HG03097 (cell line): ENCODE measurements at regions not wholly inside any gene's neighbourhood (a gene's known extent, or its start where the extent isn't known, plus 50 kb on each side); places are given as distances from the start of the nearest gene placed in this dataset.
"Not testable (repeated sequence)": the region's sequence is repeated elsewhere in the genome, so short reads cannot be mapped to it uniquely, and the experiment has no call there.

Experiments
- ATAC-seq: cut with Tn5 transposase; IDR thresholded peaks from one replicate; pipeline ENCODE4 v1.9.1; 2021; ENCODE audit not compliant: unreplicated experiment, low FRiP score

- ATAC-seq = no peak
Measured at GRCh38 chr11:25602959-25603358, 729.0 kb upstream of the ANO3 start.

DNA sequence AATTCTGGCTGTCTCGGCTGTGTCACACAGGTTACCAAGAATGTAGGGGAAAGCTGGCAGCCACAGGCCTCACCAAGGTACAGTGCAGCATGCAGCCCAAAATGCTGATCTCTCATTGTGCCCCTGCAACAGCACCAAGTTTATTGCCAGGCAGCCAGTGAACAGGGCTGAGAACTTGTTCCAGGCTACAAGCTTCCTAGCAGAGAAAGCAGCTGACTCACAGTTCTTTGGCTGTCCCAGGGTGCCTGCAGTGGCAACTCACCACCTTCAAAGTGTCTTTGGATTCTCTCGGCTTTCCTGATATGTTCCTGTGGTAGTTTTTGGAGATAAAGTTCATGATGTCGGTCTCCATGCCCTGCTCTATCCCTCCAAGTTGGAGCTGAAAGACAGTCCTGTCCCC, 719.1 kb upstream of the ANO3 start:
- ATAC-seq = no peak

DNA sequence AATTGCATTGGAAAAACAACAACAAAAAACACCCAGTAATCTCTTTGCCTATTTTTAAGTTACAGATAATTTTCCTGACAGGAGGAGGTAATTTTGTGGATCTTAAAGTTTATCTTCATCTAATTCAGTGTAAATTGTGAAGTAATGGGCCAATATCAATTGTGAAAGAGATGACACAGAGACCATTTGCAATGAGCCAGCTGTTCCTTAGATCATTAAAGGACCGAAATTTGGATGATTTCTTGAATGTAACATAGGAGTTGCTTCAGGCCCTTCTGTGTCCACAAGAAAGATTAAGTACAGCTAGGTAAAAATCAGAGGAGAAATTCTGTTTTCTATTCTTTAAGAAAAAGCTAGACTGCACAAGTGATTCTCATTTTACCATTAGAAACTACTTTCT, 718.5 kb upstream of the ANO3 start:
- ATAC-seq = no peak

GRCh38 chr11:25613865-25614264, 718.1 kb upstream of the ANO3 start:
- no peak for ATAC-seq

DNA sequence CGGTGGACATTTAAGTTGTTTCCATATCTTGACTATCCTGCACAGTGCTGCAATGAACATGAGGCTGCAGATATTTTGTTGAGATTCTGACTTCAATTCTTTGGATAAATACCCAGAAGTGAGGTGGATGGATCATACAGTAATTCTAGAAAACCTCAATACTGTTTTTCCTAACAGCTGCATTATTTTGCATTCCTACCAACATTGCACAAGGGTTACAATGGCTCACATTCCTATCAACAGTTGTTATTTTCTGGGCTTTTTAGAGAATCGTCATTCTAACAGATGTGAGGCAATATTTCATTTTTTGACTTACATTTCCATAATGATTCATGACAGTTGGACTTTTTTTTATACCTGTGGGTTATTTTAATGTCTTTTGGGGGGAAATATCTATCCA, 716.9 kb upstream of the ANO3 start:
- no peak for ATAC-seq

DNA sequence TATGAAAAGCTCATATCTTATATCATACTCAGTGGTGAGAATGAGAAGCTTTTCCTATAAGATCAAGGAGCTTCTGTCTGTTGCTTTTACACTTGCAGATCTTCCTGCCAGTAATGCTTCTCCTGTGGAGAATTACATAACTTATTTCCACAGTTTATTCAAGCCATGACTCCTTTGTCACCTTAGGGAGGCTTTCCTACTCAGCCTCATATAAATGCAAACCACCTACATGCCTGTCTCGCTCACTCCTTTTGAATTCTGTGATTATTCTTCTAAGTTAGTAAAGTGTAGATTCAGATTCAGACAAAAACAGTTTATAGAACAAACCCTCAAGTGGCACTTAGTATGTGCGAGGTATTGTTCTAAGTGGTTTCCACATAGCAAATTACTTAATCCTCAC, 716.1 kb upstream of the ANO3 start:
- ATAC-seq = no peak

DNA sequence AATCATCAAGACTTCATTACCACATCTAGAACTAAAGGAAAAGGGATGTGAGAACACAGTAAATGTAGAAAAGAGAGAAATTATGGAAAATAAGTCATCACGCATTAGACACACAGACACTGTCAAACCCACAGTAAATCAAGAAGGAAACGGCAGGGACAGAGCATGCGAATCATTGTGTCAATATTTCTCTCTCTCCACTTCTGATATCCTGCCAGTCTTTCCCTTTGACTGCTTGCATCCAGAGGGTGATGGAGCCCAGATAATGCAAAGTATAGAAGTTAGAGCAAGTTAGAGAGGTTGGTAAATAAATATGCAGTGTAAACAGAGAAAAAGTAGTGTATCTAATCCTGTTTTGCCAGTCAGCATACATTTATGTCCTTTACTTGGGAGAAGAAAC, 706.8 kb upstream of the ANO3 start:
- no peak for ATAC-seq

DNA sequence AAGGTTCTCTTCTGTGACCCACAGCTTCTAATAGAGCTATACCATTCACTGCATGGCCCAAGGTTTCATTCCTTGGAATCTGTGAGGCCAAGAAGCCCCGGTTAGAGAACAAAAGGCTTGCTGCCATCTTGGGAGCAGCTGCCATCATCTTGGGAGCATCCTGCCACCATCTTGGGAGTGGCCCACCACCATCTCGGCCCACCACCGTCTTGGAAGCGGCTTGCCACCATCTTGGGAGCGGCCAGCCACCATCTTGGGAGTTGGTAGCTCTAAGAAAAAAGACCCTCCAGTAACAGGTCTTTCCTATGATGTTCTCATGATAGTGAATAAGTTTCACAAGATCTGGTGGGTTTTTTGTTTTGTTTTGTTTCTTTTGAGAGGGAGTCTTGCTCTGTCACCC, 703.9 kb upstream of the ANO3 start:
- no peak for ATAC-seq

DNA sequence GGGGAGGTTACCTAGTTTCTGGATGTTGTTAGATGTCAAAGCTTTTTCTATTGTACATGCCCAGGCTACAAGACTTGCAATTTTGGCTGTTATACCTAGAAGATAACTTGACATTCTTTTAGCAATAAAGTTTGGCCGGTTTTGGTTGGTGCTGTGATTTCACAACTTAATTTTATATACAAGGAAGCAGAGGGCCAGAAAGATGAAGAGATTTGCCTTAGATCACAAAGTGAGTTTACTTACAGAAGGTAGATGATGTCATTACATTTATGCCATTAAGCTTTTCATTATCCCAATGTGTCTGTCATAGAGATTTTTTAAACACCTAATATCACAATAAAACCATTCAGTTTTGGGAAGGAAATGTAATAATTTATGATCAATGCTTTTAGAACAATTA, 698.7 kb upstream of the ANO3 start:
- ATAC-seq = no peak

DNA sequence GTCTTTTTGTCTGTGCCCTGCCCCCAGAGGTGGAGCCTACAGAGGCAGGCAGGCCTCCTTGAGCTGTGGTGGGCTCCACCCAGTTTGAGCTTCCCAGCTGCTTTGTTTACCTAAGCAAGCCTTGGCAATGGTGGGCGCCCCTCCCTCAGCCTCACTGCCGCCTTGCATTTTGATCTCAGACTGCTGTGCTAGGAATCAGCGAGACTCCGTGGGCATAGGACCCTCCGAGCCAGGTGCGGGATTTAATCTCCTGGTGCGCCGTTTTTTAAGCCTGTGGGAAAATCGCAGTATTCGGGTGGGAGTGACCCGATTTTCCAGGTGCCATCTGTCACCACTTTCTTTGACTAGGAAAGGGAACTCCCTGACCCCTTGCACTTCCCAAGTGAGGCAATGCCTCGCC, 682.7 kb upstream of the ANO3 start:
- not testable (repeated sequence) for ATAC-seq

DNA sequence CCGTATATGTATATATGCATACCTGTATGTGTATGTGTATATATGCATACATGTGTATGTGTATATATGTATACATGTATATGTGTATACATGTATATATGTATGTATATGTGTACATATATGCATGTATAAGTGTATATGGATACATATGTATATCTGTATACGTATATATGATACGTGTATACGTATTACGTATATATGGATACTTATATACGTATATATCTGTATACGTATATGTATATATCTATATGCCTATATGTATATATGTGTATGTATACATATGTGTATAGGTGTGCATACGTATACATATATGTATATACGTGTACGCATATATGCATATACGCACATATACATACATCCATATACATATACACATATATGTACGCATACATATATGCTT, 681.6 kb upstream of the ANO3 start:
- no peak for ATAC-seq

DNA sequence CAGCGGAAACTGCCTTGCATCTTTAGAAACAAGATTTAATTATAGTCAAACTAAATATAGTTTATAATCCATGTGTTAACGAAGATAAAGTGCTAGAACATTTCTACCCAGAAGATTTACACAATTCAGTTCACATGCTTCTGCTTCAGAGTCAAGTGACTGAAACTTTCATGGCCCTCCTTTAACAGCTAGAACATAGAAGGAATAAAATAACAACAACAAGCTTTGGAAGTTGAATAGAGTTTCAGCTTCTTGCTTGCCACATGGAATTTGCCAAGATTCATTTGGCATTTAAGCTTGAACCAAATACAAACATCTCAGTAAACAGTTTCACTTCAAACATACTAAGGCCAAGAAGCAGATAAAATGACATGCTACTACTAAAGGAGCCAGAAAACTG, 676.3 kb upstream of the ANO3 start:
- no peak for ATAC-seq

- ATAC-seq = no peak
Measured at GRCh38 chr11:25658916-25659315, 673.0 kb upstream of the ANO3 start.

DNA sequence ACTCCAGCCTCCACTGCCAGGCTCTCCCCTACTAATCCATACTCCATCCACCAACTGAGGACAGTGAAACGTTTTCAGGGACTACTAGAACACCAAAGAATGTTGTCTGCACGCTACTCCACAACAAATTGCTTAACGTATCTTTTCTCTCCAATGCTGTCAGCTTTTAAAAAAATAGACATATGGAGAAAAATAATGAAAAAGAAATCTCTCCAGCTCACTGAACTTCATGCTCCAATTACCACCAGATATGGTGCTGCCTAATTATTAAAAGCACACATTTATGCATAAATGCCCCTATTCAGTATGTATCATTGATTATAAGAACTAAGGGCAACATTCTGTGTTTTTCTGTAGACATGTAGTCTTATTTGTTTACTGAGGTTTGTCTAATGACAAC, 672.2 kb upstream of the ANO3 start:
- no peak for ATAC-seq

- ATAC-seq = no peak
Measured at GRCh38 chr11:25667871-25668270, 664.1 kb upstream of the ANO3 start.

GRCh38 chr11:25691959-25692358, 640.0 kb upstream of the ANO3 start:
- no peak for ATAC-seq

GRCh38 chr11:25702417-25702816, 629.5 kb upstream of the ANO3 start:
- ATAC-seq = no peak

DNA sequence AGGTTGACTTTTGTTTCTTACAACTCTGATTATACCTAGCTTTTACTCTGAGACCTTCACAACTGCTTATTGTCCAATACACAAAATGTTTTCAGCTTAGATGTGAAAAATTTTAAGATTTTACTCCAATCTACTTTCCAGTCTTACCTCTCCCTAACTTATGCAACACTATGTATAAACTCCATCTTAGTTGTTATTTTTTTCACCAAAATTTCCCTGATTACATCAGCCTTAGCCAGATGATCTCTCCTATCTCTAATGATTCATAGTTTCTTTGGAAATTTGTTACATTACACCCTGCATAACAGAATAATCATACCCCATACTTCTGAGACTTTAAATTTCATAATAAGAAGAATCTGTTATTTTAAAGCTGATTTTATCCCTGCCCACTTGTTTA, 621.0 kb upstream of the ANO3 start:
- no peak for ATAC-seq

- no peak for ATAC-seq
Measured at GRCh38 chr11:25727944-25728343, 604.0 kb upstream of the ANO3 start.

DNA sequence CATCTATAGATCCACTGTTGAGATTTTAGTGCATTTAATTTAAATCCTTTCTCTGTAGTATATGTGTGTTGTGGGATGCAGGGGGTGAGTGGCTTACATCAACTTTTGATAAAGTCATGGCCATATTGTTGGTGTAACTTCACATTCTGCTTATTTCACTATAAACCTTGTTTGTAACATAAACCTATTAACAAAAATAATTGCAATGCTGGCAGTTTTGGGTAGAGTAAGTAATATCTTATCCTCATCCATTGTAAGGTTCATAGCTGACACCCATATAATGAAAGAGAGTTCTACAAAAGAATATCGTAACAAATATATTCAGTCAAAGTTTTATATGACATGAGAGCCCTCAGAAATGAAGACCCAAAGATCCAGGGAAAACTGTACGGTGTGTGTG, 601.7 kb upstream of the ANO3 start:
- no peak for ATAC-seq

- ATAC-seq = no peak
Measured at GRCh38 chr11:25733777-25734176, 598.2 kb upstream of the ANO3 start.

DNA sequence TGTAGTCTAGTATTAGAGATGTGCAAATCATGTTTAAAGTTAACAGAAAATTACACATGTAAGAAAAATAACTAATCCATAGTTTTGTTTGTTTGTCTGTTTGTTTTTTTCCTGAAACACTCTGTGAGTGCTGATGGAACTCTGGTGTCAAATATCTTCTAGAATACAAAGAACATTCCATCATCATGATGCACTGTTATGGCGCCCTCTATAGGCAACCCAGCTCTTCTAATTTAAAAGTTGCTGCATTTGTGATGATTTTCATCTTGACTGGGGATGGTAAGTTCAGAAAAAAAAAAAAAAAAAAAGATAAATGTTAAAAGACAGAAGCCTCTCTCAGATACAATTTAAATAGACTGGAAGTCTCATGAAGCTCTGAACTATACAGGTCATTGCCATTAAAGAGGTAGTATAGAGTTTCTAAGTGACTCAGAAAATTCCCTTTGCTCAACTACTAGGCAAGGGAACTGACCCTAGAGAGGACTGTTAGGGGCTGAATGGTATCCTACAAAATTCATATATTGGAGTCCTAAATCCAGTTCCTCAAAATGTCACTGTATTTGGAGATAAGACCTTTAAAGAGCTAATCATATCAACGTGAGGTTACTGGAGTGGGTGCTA, 597.2 kb upstream of the ANO3 start:
- no peak for ATAC-seq

- no peak for ATAC-seq
Measured at GRCh38 chr11:25737071-25737675, 594.8 kb upstream of the ANO3 start.
